ENCODE measurements at regions not wholly inside any gene's neighbourhood (a gene's known extent, or its start where the extent isn't known, plus 50 kb on each side); places are given as distances from the start of the nearest gene placed in this dataset.

DNA sequence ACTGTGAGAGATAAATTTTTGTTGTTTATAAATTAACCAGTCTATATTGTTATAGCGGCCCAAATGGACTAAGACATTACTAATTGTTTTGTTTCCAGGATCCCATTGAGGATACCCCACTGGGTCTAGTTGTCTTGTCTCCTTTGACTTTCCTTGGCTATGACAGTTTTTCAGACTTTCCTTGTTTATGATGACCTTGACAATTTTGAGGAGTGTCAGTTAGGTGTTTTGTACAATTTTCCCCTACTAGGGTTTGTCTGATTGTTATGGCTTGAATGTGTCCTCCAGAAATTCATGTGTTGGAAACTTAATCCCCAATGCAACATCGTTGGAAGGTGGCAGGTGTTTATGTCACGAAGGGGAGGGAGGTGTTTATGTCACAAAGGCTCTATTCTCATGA, 89.6 kb upstream of the PITX2 start:
- no peak overlapping the region for H3K4me3 ChIP-seq (ENCODE audit: low read length)
- no peaks in the 10 kb centered on the region for H3K9me3 ChIP-seq (replicated peaks; ENCODE audit: control insufficient read depth, low read depth, low read length)
- no peaks in the 10 kb centered on the region for H3K4me1 ChIP-seq (ENCODE audit: control insufficient read depth, insufficient read depth, low read length)
- no peaks in the 10 kb centered on the region for H3K36me3 ChIP-seq (ENCODE audit: control insufficient read depth, insufficient read depth, low read length)
- WGBS (ENCODE audit: insufficient coverage): 58% methylated on average over 2 of the region's 3 CpGs
- DNase-seq: no peak
- H3K27me3 ChIP-seq (ENCODE audit: control insufficient read depth, insufficient read depth, low read length): no peaks in the 10 kb centered on the region
- H3K27ac ChIP-seq (ENCODE audit: low read length): no peak overlapping the region

GRCh38 chr4:110730318-110730717, 107.4 kb upstream of the PITX2 start:
- no peak for DNase-seq
- H3K9me3 ChIP-seq (replicated peaks; ENCODE audit: control insufficient read depth, low read depth, low read length): no peaks in the 10 kb centered on the region
- H3K36me3 ChIP-seq (ENCODE audit: control insufficient read depth, insufficient read depth, low read length): no peaks in the 10 kb centered on the region
- no CpG with 5 or more reads among the region's 3 CpGs for WGBS (ENCODE audit: insufficient coverage)
- no peak overlapping the region for H3K27ac ChIP-seq (ENCODE audit: low read length)
- no peaks in the 10 kb centered on the region for H3K27me3 ChIP-seq (ENCODE audit: control insufficient read depth, insufficient read depth, low read length)
- H3K4me3 ChIP-seq (ENCODE audit: low read length): no peak overlapping the region
- no peaks in the 10 kb centered on the region for H3K4me1 ChIP-seq (ENCODE audit: control insufficient read depth, insufficient read depth, low read length)

GRCh38 chr4:110733901-110734300, 111.0 kb upstream of the PITX2 start:
- Histone ChIP-seq H3K4me1 (ENCODE audit: control insufficient read depth, insufficient read depth, low read length) (no peaks in the 10 kb centered on the region), H3K9me3 (replicated peaks; ENCODE audit: control insufficient read depth, low read depth, low read length) (no peaks in the 10 kb centered on the region), H3K27me3 (ENCODE audit: control insufficient read depth, insufficient read depth, low read length) (no peaks in the 10 kb centered on the region), H3K4me3 (ENCODE audit: low read length) (no peak overlapping the region), H3K27ac (ENCODE audit: low read length) (no peak overlapping the region), H3K36me3 (ENCODE audit: control insufficient read depth, insufficient read depth, low read length) (no peaks in the 10 kb centered on the region)
- no peak for DNase-seq
- WGBS (ENCODE audit: insufficient coverage): no CpG with 5 or more reads among the region's 4 CpGs

- no CpG with 5 or more reads among the region's 1 CpG for WGBS (ENCODE audit: insufficient coverage)
- Histone ChIP-seq H3K27ac (ENCODE audit: low read length) (no peak overlapping the region), H3K9me3 (replicated peaks; ENCODE audit: control insufficient read depth, low read depth, low read length) (no peaks in the 10 kb centered on the region), H3K4me1 (ENCODE audit: control insufficient read depth, insufficient read depth, low read length) (no peaks in the 10 kb centered on the region), H3K4me3 (ENCODE audit: low read length) (no peak overlapping the region), H3K36me3 (ENCODE audit: control insufficient read depth, insufficient read depth, low read length) (no peaks in the 10 kb centered on the region), H3K27me3 (ENCODE audit: control insufficient read depth, insufficient read depth, low read length) (no peaks in the 10 kb centered on the region)
- DNase-seq: no peak
These were observed 112.8 kb upstream of the PITX2 start for GRCh38 chr4:110735686-110736085.

GRCh38 chr4:110737931-110738330, 115.1 kb upstream of the PITX2 start:
- H3K9me3 ChIP-seq (replicated peaks; ENCODE audit: control insufficient read depth, low read depth, low read length): no peaks in the 10 kb centered on the region
- WGBS (ENCODE audit: insufficient coverage): 100% methylated on average over 1 of the region's 3 CpGs

DNA sequence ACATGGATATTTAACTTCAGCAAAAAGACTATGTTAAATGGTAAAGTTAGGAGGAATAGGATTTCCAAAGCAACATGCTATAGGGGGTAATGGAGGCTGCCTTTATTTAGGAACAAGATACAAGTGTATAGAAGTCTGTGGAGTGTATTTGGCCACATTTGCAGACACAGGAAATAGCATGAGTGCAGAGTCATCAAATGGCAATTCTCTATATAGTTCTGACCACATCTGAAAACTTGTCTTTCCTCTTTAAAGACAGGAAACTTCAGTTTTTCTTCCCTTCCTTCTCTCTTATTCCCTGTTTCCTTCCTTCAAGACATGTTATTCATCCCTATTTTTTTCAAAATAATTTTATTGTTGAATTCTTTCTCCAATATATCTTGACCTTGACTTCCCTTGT, 119.3 kb upstream of the PITX2 start:
- no peaks in the 10 kb centered on the region for H3K27me3 ChIP-seq (ENCODE audit: control insufficient read depth, insufficient read depth, low read length)

More at GRCh38 chr4:110737931-110738330, 115.1 kb upstream of the PITX2 start:
- H3K4me3 ChIP-seq (ENCODE audit: low read length): no peak overlapping the region
- no peaks in the 10 kb centered on the region for H3K36me3 ChIP-seq (ENCODE audit: control insufficient read depth, insufficient read depth, low read length)
- no peaks in the 10 kb centered on the region for H3K4me1 ChIP-seq (ENCODE audit: control insufficient read depth, insufficient read depth, low read length)
- no peaks in the 10 kb centered on the region for H3K27me3 ChIP-seq (ENCODE audit: control insufficient read depth, insufficient read depth, low read length)
- DNase-seq: no peak
- no peak overlapping the region for H3K27ac ChIP-seq (ENCODE audit: low read length)

DNA sequence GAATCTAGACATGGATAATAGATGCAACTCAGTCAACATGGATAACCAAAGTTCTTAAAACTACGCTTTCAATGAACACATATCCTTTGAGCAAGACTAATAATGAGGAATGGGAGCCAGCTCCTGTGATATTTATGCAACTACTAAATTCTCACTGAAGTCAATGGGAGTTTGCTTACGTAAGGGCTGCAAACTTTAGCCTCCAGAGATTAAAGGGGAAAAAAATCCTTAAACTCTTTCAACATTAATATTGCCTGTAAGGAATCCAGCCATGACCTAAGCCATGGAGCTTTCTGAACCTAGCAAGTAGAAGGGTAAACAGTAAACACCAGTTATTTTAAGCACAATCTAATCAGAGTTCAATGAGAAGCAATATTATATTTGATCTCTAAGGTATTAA, 125.2 kb upstream of the PITX2 start:
- no peak for DNase-seq
- Histone ChIP-seq H3K4me3 (ENCODE audit: low read length) (no peak overlapping the region), H3K27me3 (ENCODE audit: control insufficient read depth, insufficient read depth, low read length) (no peaks in the 10 kb centered on the region), H3K4me1 (ENCODE audit: control insufficient read depth, insufficient read depth, low read length) (no peaks in the 10 kb centered on the region), H3K36me3 (ENCODE audit: control insufficient read depth, insufficient read depth, low read length) (no peaks in the 10 kb centered on the region), H3K27ac (ENCODE audit: low read length) (no peak overlapping the region), H3K9me3 (replicated peaks; ENCODE audit: control insufficient read depth, low read depth, low read length) (no peaks in the 10 kb centered on the region)
- WGBS (ENCODE audit: insufficient coverage): no CpG with 5 or more reads among the region's 2 CpGs

More for the DNA sequence above, 119.3 kb upstream of the PITX2 start:
- H3K36me3 ChIP-seq (ENCODE audit: control insufficient read depth, insufficient read depth, low read length): no peaks in the 10 kb centered on the region
- H3K27ac ChIP-seq (ENCODE audit: low read length): no peak overlapping the region
- H3K4me1 ChIP-seq (ENCODE audit: control insufficient read depth, insufficient read depth, low read length): no peaks in the 10 kb centered on the region
- no peak overlapping the region for H3K4me3 ChIP-seq (ENCODE audit: low read length)
- no peak for DNase-seq
- H3K9me3 ChIP-seq (replicated peaks; ENCODE audit: control insufficient read depth, low read depth, low read length): no peaks in the 10 kb centered on the region

- no peaks in the 10 kb centered on the region for H3K27me3 ChIP-seq (ENCODE audit: control insufficient read depth, insufficient read depth, low read length)
- WGBS (ENCODE audit: insufficient coverage): no CpG with 5 or more reads among the region's 3 CpGs
- H3K9me3 ChIP-seq (replicated peaks; ENCODE audit: control insufficient read depth, low read depth, low read length): no peaks in the 10 kb centered on the region
- no peak overlapping the region for H3K27ac ChIP-seq (ENCODE audit: low read length)
- H3K4me3 ChIP-seq (ENCODE audit: low read length): no peak overlapping the region
- H3K4me1 ChIP-seq (ENCODE audit: control insufficient read depth, insufficient read depth, low read length): no peaks in the 10 kb centered on the region
- H3K36me3 ChIP-seq (ENCODE audit: control insufficient read depth, insufficient read depth, low read length): no peaks in the 10 kb centered on the region
- no peak for DNase-seq
These were observed 128.3 kb upstream of the PITX2 start for GRCh38 chr4:110751183-110751582.

DNA sequence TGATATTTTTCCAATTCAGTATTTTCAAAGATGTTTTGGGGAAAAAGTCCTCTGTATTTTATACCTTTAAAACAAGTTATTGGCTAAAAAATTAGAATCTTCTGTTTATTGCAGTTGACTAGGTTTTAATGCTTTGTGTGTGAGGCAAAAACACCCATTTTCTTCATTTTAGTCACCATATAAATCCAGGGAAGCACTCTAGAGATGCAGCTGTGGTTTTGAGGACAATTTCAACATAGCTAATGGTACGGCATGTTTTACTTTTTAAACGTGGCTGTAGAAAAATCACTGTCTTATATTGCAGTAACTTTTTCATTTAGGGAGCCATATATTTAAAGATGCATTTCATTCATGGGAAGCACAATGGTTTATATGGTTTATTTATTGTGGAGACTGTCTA, 129.1 kb upstream of the PITX2 start:
- Histone ChIP-seq H3K9me3 (replicated peaks; ENCODE audit: control insufficient read depth, low read depth, low read length) (no peaks in the 10 kb centered on the region), H3K27ac (ENCODE audit: low read length) (no peak overlapping the region), H3K4me3 (ENCODE audit: low read length) (no peak overlapping the region), H3K4me1 (ENCODE audit: control insufficient read depth, insufficient read depth, low read length) (no peaks in the 10 kb centered on the region), H3K36me3 (ENCODE audit: control insufficient read depth, insufficient read depth, low read length) (no peaks in the 10 kb centered on the region), H3K27me3 (ENCODE audit: control insufficient read depth, insufficient read depth, low read length) (no peaks in the 10 kb centered on the region)
- no peak for DNase-seq
- WGBS (ENCODE audit: insufficient coverage): no CpG with 5 or more reads among the region's 2 CpGs

GRCh38 chr4:110753466-110753865, 130.6 kb upstream of the PITX2 start:
- no peaks in the 10 kb centered on the region for H3K4me1 ChIP-seq (ENCODE audit: control insufficient read depth, insufficient read depth, low read length)
- H3K27ac ChIP-seq (ENCODE audit: low read length): no peak overlapping the region
- no peak for DNase-seq
- H3K27me3 ChIP-seq (ENCODE audit: control insufficient read depth, insufficient read depth, low read length): no peaks in the 10 kb centered on the region
- H3K9me3 ChIP-seq (replicated peaks; ENCODE audit: control insufficient read depth, low read depth, low read length): no peaks in the 10 kb centered on the region
- WGBS (ENCODE audit: insufficient coverage): no CpG with 5 or more reads among the region's 3 CpGs
- no peaks in the 10 kb centered on the region for H3K36me3 ChIP-seq (ENCODE audit: control insufficient read depth, insufficient read depth, low read length)
- no peak overlapping the region for H3K4me3 ChIP-seq (ENCODE audit: low read length)

DNA sequence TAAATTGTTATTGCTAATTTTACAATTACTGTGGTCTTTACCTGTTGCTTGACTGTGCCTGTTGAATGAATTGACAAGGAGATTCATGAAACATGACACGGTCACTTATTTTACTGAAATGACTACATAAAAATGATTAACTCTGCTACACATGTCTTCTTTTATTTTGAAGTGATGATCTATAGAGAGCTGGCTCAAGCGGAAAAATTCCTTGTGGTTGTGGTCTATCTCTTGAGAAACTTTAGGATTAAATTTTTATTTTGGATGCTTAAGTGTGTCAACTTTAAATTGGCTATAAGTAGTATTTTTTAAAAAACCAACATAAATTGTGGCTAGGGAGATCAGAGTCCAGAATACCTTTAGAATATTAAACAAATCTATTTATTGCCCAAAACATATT, 131.8 kb upstream of the PITX2 start:
- Histone ChIP-seq H3K27me3 (ENCODE audit: control insufficient read depth, insufficient read depth, low read length) (no peaks in the 10 kb centered on the region), H3K36me3 (ENCODE audit: control insufficient read depth, insufficient read depth, low read length) (no peaks in the 10 kb centered on the region), H3K4me1 (ENCODE audit: control insufficient read depth, insufficient read depth, low read length) (no peaks in the 10 kb centered on the region), H3K27ac (ENCODE audit: low read length) (no peak overlapping the region), H3K9me3 (replicated peaks; ENCODE audit: control insufficient read depth, low read depth, low read length) (no peaks in the 10 kb centered on the region), H3K4me3 (ENCODE audit: low read length) (no peak overlapping the region)
- no CpG with 5 or more reads among the region's 2 CpGs for WGBS (ENCODE audit: insufficient coverage)
- no peak for DNase-seq
